ENCODE measurements at regions not wholly inside any gene's neighbourhood (a gene's known extent, or its start where the extent isn't known, plus 50 kb on each side); places are given as distances from the start of the nearest gene placed in this dataset.
"Not testable (repeated sequence)": the region's sequence is repeated elsewhere in the genome, so short reads cannot be mapped to it uniquely, and the experiment has no call there.

DNA sequence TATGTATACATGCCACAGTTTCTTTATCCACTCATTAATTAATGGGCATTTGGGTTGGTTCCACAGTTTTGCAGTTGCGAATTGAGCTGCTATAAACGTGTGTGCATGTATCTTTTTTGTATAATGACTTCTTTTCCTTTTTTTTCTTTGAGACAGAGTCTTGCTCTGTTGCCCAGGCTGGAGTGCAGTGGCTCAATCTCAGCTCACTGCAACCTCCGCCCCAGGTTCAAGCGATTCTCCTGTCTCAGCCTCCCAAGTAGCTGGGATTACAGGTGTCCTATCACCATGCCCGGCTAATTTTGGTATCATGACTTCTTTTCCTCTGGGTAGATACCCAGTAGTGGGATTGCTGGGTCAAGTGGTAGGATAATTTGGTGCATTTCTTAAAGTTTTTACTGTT, 211.4 kb downstream of the BCAS1 start:
- not testable (repeated sequence) for ATAC-seq (replicated peaks in 6 of 8)
- peaks cover 9 to 17% of the 10 kb centered on the region in 2 donors for H3K4me1 ChIP-seq (replicated peaks in 1 of 2)
- WGBS, 10 experiments = 71 to 100% (median 90%) methylated on average over 1 to 3 of the region's 5 CpGs; no CpG with 5 or more reads in 2 of the 10 experiments

DNA sequence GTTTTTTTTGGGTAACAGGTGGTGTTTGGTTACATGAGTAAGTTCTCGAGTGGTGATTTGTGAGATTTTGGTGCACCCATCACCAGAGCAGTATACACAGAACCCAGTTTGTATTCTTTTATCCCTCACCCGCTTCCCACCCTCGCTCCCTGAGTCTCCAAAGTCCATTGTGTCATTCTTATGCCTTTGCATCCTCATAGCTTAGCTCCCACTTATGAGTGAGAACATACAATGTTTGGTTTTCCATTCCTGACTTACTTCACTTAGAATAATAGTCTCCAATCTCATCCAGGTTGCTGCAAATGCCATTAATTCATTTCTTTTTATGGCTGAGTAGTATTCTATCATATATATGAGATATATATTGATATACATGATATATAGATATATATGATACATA, 211.9 kb downstream of the BCAS1 start:
- in situ Hi-C loops (cut with MboI; ENCODE audit: low pct_unique_long_range_greater_than_20kb in 2 of 9, low sequenced_read_pairs in 9 of 9, unreplicated experiment in 9 of 9); H3K27ac ChIP-seq; ATAC-seq (replicated peaks in 6 of 8); H3K4me3 ChIP-seq: not testable (repeated sequence)
- H3K4me1 ChIP-seq (replicated peaks in 1 of 2) = peaks cover 6 to 12% of the 10 kb centered on the region in 2 donors
- WGBS, 10 experiments = 83 to 100% (median 100%) methylated on average over 1 to 3 of the region's 3 CpGs; no CpG with 5 or more reads in 2 of the 10 experiments

More for the DNA sequence above, 211.4 kb downstream of the BCAS1 start:
- H3K4me3 ChIP-seq; H3K27ac ChIP-seq; in situ Hi-C loops (cut with MboI; ENCODE audit: low pct_unique_long_range_greater_than_20kb in 2 of 9, low sequenced_read_pairs in 9 of 9, unreplicated experiment in 9 of 9): not testable (repeated sequence)

DNA sequence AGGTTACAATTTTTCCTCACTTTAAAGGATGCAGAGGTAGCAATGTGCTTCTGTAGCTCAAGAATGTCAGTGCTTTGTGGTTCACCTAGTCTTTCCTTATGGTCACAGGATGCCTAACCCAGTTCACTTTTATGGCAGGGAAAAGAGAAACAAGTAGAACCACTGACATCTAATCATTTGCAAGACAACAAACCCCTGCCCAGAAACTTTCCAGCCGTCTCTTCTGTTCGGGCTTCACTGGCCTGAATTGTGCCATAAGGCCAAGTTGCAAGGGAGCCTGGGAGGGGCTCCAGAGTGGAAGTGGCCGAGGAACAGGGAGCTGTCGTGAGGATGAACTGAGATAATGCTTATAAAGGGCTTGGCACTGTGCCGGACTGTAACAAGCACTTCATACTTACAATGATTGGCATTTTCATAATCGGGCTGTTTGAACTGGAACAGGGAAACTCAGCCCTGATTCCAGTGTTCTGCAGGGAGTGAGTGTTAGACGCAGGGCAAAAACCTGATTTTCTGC, 212.6 kb downstream of the BCAS1 start:
- peak in 3 of 8 experiments; percentile 32 to 63 (median 56) for ATAC-seq (replicated peaks in 6 of 8)
- Histone ChIP-seq H3K27ac (no peak overlapping the region), H3K4me1 (replicated peaks in 1 of 2) (peaks cover 6 to 12% of the 10 kb centered on the region in 2 donors), H3K4me3 (no peak overlapping the region)
- in situ Hi-C loops (cut with MboI; ENCODE audit: low pct_unique_long_range_greater_than_20kb in 2 of 9, low sequenced_read_pairs in 9 of 9, unreplicated experiment in 9 of 9) = no loop called here
- 0 to 100% (median 30%) methylated on average over 1 to 7 of the region's 7 CpGs for WGBS, 10 experiments

DNA sequence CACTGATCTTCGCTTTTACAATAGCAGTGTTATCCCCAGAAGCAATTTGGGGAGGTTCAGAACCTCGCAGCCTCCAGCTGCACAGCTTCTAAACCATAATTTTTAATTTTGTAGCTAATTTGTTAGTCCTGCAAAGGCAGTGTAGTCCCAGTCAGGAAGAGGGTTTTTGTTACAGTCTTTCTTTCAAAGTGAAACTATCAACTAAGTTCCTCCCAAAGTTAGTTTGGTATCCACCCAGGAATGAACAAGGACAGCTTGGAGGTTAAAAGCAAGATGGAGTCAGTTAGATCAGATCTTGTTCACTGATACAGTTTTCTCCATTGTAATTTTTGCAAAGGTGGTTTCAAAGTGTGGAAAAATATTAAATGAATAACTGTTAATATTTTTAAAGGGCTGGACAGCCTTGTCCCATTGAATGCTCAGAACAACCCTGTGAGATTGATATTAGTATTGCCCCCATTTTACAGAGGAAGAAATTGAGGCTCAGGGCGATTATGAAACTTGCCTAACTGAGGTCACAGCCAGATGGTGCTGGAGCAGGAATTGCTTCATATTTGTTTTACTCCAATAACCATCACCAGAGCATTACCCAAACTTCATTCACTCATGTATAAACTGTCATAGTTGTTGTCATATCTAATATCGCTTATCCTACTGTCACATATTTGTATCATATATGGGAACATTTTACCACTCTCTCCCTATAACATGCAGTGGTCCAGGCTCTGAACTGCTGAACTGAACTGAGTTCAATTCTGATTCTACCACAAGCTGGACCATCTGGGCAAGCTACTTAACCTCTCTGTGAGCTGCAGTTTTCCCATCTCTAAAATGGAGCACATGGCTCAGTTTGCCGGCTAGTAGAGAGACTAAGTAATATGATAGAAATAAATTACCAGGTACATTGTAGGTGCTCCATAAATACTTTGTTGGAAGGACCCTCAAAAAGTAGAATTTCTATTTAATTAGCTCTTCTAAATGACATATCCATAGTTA, 213.8 kb downstream of the BCAS1 start:
- in situ Hi-C loops (cut with MboI; ENCODE audit: low pct_unique_long_range_greater_than_20kb in 2 of 9, low sequenced_read_pairs in 9 of 9, unreplicated experiment in 9 of 9) = no loop called here
- peak in 1 of 8 experiments; percentile 54 for ATAC-seq (replicated peaks in 6 of 8)

DNA sequence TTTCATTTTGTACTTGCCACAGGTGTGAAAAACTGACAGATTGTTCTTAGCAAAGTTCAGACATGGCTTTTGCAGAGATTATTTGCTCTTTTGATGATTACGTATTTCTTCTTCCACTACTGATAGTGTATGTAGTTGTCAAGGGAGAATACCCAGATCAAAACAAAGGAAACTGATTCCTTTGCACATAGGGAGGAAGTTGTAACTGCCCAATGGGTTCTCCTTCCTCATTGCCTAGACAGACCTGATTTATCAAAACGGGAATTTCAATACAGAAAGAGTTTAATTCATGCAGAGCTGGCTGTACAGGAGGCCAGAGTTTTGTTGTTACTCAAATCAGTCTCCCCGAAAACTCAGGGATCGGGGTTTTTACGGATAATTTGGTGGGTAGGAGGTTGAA, 214.7 kb downstream of the BCAS1 start:
- no peak overlapping the region for H3K27ac ChIP-seq
- ATAC-seq (replicated peaks in 6 of 8) = no peak
- H3K4me3 ChIP-seq = no peak overlapping the region
- 0 to 100% (median 91%) methylated on average over 1 to 4 of the region's 5 CpGs; no CpG with 5 or more reads in 2 of the 10 experiments for WGBS, 10 experiments
- in situ Hi-C loops (cut with MboI; ENCODE audit: low pct_unique_long_range_greater_than_20kb in 2 of 9, low sequenced_read_pairs in 9 of 9, unreplicated experiment in 9 of 9) = no loop called here
- H3K4me1 ChIP-seq (replicated peaks in 1 of 2) = peaks cover 6 to 12% of the 10 kb centered on the region in 2 donors

More for the DNA sequence above, 213.8 kb downstream of the BCAS1 start:
- Histone ChIP-seq H3K4me1 (replicated peaks in 1 of 2) (peaks cover 6 to 12% of the 10 kb centered on the region in 2 donors), H3K27ac (no peak overlapping the region), H3K4me3 (no peak overlapping the region)
- 83 to 100% (median 97%) methylated on average over 1 to 5 of the region's 5 CpGs for WGBS, 10 experiments

DNA sequence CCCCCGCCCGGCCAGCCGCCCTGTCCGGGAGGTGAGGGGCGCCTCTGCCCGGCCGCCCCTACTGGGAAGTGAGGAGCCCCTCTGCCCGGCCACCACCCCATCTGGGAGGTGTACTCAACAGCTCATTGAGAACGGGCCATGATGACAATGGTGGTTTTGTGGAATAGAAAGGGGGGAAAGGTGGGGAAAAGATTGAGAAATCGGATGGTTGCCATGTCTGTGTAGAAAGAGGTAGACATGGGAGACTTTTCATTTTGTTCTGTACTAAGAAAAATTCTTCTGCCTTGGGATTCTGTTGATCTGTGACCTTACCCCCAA, 215.8 kb downstream of the BCAS1 start:
- H3K4me3 ChIP-seq; H3K27ac ChIP-seq; ATAC-seq (replicated peaks in 6 of 8); in situ Hi-C loops (cut with MboI; ENCODE audit: low pct_unique_long_range_greater_than_20kb in 2 of 9, low sequenced_read_pairs in 9 of 9, unreplicated experiment in 9 of 9): not testable (repeated sequence)
- no CpG with 5 or more reads among the region's 10 CpGs for WGBS, 10 experiments
- peaks cover 6 to 12% of the 10 kb centered on the region in 2 donors for H3K4me1 ChIP-seq (replicated peaks in 1 of 2)

DNA sequence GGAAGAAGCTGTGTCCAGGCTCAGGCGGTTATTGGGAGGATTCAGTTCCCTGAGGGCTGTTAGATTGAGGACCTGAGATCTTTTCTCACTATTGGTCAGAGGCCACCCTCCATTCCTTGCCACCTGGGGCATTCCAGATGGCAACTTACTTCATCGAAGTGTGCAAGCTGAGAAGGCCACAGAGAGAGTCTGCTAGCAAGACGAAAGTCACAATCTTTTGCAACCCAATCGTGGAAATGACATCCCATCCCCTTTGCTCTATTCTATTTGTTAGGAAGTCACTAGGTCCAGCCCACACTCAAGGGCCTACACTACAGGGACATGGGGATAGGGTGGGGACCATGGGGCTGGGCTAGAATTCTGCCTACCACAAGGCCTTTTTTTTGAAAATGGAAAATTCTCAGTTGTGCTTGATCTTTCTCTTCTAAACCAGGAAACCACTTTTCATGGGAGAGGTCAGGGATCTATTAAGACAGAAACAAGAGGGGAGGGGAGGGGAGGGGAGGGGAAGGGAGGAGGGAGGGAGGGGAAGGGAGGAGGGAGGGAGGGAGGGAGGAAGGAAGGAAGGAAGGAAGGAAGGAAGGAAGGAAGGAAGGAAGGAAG, 217.2 kb downstream of the BCAS1 start:
- ATAC-seq (replicated peaks in 6 of 8) = peak in 1 of 8 experiments; percentile 49
- peaks cover 6 to 12% of the 10 kb centered on the region in 2 donors for H3K4me1 ChIP-seq (replicated peaks in 1 of 2)
- in situ Hi-C loops (cut with MboI; ENCODE audit: low pct_unique_long_range_greater_than_20kb in 2 of 9, low sequenced_read_pairs in 9 of 9, unreplicated experiment in 9 of 9) = no loop called here
- no peak overlapping the region for H3K4me3 ChIP-seq
- 74 to 100% (median 92%) methylated on average over 1 to 4 of the region's 4 CpGs; no CpG with 5 or more reads in 2 of the 10 experiments for WGBS, 10 experiments
- no peak overlapping the region for H3K27ac ChIP-seq

DNA sequence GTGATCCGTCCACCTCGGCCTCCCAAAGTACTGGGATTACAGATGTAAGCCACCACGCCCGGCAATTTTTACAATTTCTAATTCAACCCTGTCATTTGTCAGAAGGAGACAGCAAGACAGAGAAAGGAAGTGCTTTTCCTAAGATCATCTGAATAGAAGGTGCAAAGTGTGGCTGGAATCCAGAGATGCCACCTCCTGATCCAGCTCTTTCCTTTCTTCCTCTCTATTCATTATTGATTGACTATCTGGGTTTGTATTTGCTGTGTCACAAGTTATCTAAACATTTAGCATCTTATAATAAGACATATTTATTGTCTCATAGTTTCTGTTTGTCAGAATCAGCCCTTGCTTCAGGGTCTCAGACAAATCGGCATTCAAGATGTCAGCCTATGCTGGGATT, 217.7 kb downstream of the BCAS1 start:
- WGBS, 10 experiments = 88 to 100% (median 97%) methylated on average over 1 to 5 of the region's 5 CpGs; no CpG with 5 or more reads in 3 of the 10 experiments
- Histone ChIP-seq H3K27ac (no peak overlapping the region), H3K4me1 (replicated peaks in 1 of 2) (peaks cover 4 to 7% of the 10 kb centered on the region in 2 donors), H3K4me3 (no peak overlapping the region)
- in situ Hi-C loops (cut with MboI; ENCODE audit: low pct_unique_long_range_greater_than_20kb in 2 of 9, low sequenced_read_pairs in 9 of 9, unreplicated experiment in 9 of 9) = no loop called here
- no peak for ATAC-seq (replicated peaks in 6 of 8)

DNA sequence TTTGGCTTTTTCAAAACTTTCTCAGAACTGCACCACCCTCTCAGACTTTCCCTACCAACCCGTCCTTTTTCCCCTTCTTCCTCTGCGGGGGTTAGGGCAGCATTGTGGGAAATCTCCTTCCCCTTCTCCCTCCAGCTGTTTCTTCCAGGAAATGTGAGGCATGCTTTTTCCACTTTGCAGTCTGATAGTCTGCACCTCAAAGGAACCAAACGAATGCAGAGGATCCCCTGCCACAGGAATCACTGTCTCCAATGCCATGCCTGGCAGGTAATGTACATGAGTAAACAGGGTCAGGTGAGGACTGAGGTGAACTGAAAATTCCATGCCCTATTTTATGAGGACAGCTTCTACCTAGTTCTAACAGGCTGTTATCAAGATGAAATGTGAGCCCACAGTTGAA, 218.4 kb downstream of the BCAS1 start:
- Histone ChIP-seq H3K4me1 (replicated peaks in 1 of 2) (peaks cover 5% of the 10 kb centered on the region in 2 donors), H3K4me3 (no peak overlapping the region), H3K27ac (no peak overlapping the region)
- ATAC-seq (replicated peaks in 6 of 8) = no peak
- 32 to 90% (median 58%) methylated on average over 1 to 3 of the region's 3 CpGs; no CpG with 5 or more reads in 3 of the 10 experiments for WGBS, 10 experiments
- in situ Hi-C loops (cut with MboI; ENCODE audit: low pct_unique_long_range_greater_than_20kb in 2 of 9, low sequenced_read_pairs in 9 of 9, unreplicated experiment in 9 of 9) = no loop called here

DNA sequence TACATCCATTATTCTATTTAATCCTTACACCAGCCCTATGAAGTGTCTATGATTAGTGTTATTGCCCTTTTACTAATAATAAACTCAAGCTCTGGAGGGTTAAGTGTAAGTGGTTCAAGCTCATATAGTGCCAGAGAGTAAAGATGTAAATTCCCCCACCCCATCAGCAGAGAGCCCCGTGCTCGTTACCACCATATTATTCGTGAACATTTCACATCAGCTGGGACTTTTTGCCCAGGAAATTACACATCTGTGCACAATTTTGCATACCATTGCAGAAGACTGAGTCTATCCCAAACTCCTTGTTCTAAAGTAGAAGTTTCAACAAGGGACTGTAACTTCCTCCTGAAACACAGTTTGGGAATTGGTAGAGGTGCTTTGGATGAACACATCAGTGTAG, 220.1 kb downstream of the BCAS1 start:
- no peak overlapping the region for H3K4me3 ChIP-seq
- in situ Hi-C loops (cut with MboI; ENCODE audit: low pct_unique_long_range_greater_than_20kb in 2 of 9, low sequenced_read_pairs in 9 of 9, unreplicated experiment in 9 of 9) = no loop called here
- H3K4me1 ChIP-seq (replicated peaks in 1 of 2) = peaks cover 4 to 5% of the 10 kb centered on the region in 2 donors
- 26 to 100% (median 79%) methylated on average over 1 to 3 of the region's 3 CpGs; no CpG with 5 or more reads in 3 of the 10 experiments for WGBS, 10 experiments
- ATAC-seq (replicated peaks in 6 of 8) = no peak
- H3K27ac ChIP-seq = no peak overlapping the region

DNA sequence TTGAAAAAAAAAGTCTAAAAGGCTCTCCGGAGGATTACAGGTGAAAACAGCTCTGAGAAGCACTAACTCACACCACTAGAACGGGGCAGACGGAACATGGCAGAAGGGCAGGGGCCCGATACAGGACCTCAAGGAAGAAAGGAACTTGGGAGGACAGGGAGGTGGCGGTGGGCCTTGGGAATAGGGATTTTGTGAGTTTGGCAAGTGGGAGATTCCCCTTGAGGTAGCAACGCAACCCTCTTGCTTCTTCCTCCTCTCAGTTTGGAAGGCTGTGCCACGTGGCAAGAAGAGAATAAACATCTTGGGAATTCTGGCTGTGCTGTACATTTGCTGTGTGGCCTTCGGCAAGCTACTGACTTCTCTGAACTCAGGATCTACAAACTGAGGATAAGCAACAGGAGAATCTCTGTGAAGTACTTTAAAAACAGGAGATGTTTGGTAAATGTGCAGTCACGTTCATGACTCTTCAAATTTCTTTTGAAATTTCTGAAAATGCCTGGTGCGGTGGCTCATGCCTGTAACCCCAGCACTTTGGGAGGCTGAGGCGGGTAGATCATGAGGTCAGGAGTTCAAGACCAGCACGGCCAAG, 220.8 kb downstream of the BCAS1 start:
- WGBS, 10 experiments = 74 to 100% (median 93%) methylated on average over 1 to 12 of the region's 12 CpGs; no CpG with 5 or more reads in 1 of the 10 experiments
- in situ Hi-C loops (cut with MboI; ENCODE audit: low pct_unique_long_range_greater_than_20kb in 2 of 9, low sequenced_read_pairs in 9 of 9, unreplicated experiment in 9 of 9) = no loop called here
- no peak overlapping the region for H3K27ac ChIP-seq
- peaks cover 0 to 5% of the 10 kb centered on the region in 2 donors for H3K4me1 ChIP-seq (replicated peaks in 1 of 2)
- no peak overlapping the region for H3K4me3 ChIP-seq
- ATAC-seq (replicated peaks in 6 of 8) = no peak

DNA sequence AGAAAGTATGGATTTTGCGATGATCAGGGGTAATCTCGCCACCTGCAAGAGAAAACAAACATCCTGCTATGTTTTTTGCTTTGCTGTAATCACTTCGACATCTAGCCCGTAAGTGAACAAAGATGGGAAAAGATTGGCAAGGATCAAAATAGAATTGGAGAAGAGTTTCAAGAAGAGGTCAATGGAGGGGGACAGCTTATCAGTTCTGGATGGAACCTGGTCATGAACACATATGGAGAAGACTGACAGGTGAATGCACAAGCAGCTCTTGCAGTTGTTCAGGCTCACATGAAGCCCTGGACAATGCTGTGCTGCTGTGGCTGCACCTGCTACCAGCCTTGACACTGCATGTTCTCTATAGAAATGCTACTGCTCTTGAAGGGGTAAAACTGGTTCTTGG, 222.1 kb downstream of the BCAS1 start:
- 80 to 100% (median 95%) methylated on average over 2 to 4 of the region's 4 CpGs for WGBS, 10 experiments
- in situ Hi-C loops (cut with MboI; ENCODE audit: low pct_unique_long_range_greater_than_20kb in 2 of 9, low sequenced_read_pairs in 9 of 9, unreplicated experiment in 9 of 9) = no loop called here
- Histone ChIP-seq H3K4me1 (replicated peaks in 1 of 2) (peaks cover 0 to 5% of the 10 kb centered on the region in 2 donors), H3K27ac (no peak overlapping the region), H3K4me3 (no peak overlapping the region)
- no peak for ATAC-seq (replicated peaks in 6 of 8)

DNA sequence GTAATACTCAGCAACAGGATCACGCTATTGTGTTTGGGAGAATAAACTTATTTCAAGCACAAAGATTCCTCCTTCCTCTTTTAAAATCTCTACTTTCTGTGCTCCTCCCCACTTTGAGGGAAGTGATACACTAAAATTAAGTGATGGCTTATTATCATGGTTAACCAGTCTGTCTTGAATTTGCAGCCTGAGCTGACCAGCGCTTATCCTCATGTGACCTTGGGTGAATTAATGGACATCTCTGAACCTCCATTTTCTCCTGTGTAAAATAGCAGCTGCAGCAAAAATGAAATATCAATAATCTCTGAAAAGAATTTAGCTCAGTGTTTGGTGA, 222.6 kb downstream of the BCAS1 start:
- Histone ChIP-seq H3K4me3 (no peak overlapping the region), H3K27ac (no peak overlapping the region), H3K4me1 (replicated peaks in 1 of 2) (peaks cover 0 to 5% of the 10 kb centered on the region in 2 donors)
- 44 to 100% (median 90%) methylated on average over 1 to 2 of the region's 2 CpGs; no CpG with 5 or more reads in 3 of the 10 experiments for WGBS, 10 experiments
- in situ Hi-C loops (cut with MboI; ENCODE audit: low pct_unique_long_range_greater_than_20kb in 2 of 9, low sequenced_read_pairs in 9 of 9, unreplicated experiment in 9 of 9) = no loop called here
- ATAC-seq (replicated peaks in 6 of 8) = no peak
